Heart right ventricle (tissue), 16 donors: ENCODE measurements at regions not wholly inside any gene's neighbourhood (a gene's known extent, or its start where the extent isn't known, plus 50 kb on each side); places are given as distances from the start of the nearest gene placed in this dataset.

Experiments used
- ATAC-seq, 8 donors: fragments of 200-7000 bp; cut with Tn5 transposase; one replicate each; pipeline ENCODE4 v1.9.1; 2020; ENCODE audit warnings: mild to moderate bottlenecking in 8 of 8, moderate library complexity in 8 of 8, moderate number of reproducible peaks in 1 of 8
- DNase-seq, 2 donors: peaks; one replicate each; pipeline ENCODE4 v3.0.0-alpha.2; 2020
- H3K27ac ChIP-seq, 10 donors: fragments of 200-600 bp; sonication (generic) in 2 of 10; one replicate each; pipeline versions ENCODE4 v1.5.0 to v1.8.0; 2020 to 2022; ENCODE audit warnings: mild to moderate bottlenecking in 3 of 10
- H3K27me3 ChIP-seq, 7 donors: fragments of 200-600 bp; one replicate each; pipeline ENCODE4 v1.8.0; 2021 to 2022; ENCODE audit warnings: mild to moderate bottlenecking in 2 of 7
- H3K36me3 ChIP-seq, 9 donors: fragments of 200-600 bp; sonication (generic) in 1 of 9; one replicate each; pipeline versions ENCODE4 v1.5.0 to v1.8.0; 2020 to 2022; ENCODE audit warnings: mild to moderate bottlenecking in 2 of 9
- H3K4me1 ChIP-seq, 9 donors: fragments of 200-600 bp; sonication (generic) in 1 of 9; one replicate each; pipeline versions ENCODE4 v1.5.0 to v1.8.0; 2020 to 2022; ENCODE audit warnings: mild to moderate bottlenecking in 4 of 9
- H3K4me3 ChIP-seq, 10 donors: fragments of 200-600 bp; sonication (generic) in 2 of 10; one replicate each; pipeline versions ENCODE4 v1.5.0 to v1.8.0; 2020 to 2022; ENCODE audit warnings: mild to moderate bottlenecking in 7 of 10, moderate library complexity in 2 of 10
- H3K9me3 ChIP-seq, 11 donors: fragments of 200-600 bp in 10 of 11; sonication (generic) in 2 of 11; one replicate each; pipeline versions ENCODE4 v1.5.0 to v1.8.0; 2013 to 2022; ENCODE audit warnings: mild to moderate bottlenecking in 2 of 11, control low read depth in 1 of 11, moderate library complexity in 1 of 11
- WGBS, 2 donors: extraction: QIAGEN DNeasy Blood & Tissue Kit; methylation state at CpG; one replicate each; pipeline ENCODE4 v1.1.7; 2013; ENCODE audit warnings: inconsistent platforms in 1 of 2; 5-methylcytosine and 5-hydroxymethylcytosine counted together
- intact Hi-C, 10 donors: fragments of 100-400 bp; cut with DNase I; formaldehyde crosslinking; loops; one replicate each; pipeline versions ENCODE4 v1.11.1 to v1.14.2; 2022
- TF ChIP-seq, protein P1 (sequence below), 9 donors: fragments of 200-600 bp; sonication (generic) in 2 of 9; IDR thresholded peaks; one replicate each; pipeline versions ENCODE4 v1.5.0 to v1.8.0; 2021 to 2022; ENCODE audit warnings: antibody characterized with exemption in 9 of 9, mild to moderate bottlenecking in 5 of 9, moderate library complexity in 1 of 9
- donor health status: Arrhythmogenic right ventricular cardiomyopathy.
- donor health status: ischemic (EF 13 %, LVEDD 7.1; RV severe dilation, severe dysfunction).
- donor health status: healthy with polysubstance abuse.
- donor health status: DM: no; HTN: yes; CAD: no.
- donor health status: DM: no; HTN: no; CAD: no.
- donor health status: ischemic (EF 25% LVEDD 6.9; RV normal size, moderate dysfunction).
- donor health status: ischemic (EF 25% LVEDD 5.7; RV mildly dilated, moderate dysfunction).
- donor health status: healthy.
- donor health status: DM: yes; HTN: yes; CAD: no.
- donor health status: Ischemic cardiomyopathy.
- donor health status: ischemic (EF 35%, LVEDD 5.7; RV mildly dilated, moderate dysfunction).
- donor health status: nonischemic (EF 11% LVEDD 7.7; RV severe dilation, severe dysfunction).
- donor health status: DM: yes; HTN: yes; CAD: no.
- donor health status: PGD.
- donor health status: ischemic (EF 29% LVEDD 5.4; RV normal size, mild dysfunction).
- donor health status: nonischemic (EF 23%, LVEDD 6.1; RV moderate dilation, normal function).

DNA sequence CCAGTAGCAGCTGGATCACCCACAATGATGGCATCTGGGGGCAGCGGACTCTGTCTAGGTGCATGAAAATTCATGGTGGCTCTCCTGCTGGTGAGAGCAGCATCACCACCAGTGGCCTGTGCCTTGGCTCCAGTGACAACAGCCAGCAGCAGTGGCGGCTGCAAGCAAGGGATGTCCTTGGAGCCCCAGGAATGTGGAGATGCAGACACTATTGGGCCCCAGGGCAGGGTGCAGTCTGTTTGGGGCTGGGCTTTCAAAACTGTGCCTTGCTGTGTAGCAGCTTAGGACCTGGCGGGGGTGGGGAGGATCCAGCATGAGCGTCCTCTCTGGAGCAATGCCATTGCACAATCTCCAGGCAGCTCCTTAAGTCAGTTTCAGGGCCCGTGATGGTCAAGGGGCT is 199.7 kb downstream of the CHD9NB start:
- WGBS, 2 donors = 78 to 81% methylated on average over 5 of the region's 5 CpGs
- Histone ChIP-seq H3K9me3 (peaks cover 0 to 49% (median 33%) of the 10 kb centered on the region in 11 donors), H3K4me1 (no peaks in the 10 kb centered on the region), H3K27me3 (peaks cover 0 to 3% (median 0%) of the 10 kb centered on the region in 7 donors), H3K4me3 (no peak overlapping the region), H3K36me3 (no peaks in the 10 kb centered on the region), H3K27ac (no peak overlapping the region)
- ATAC-seq (no peak), DNase-seq (no peak)
- TF ChIP-seq, protein P1, sequence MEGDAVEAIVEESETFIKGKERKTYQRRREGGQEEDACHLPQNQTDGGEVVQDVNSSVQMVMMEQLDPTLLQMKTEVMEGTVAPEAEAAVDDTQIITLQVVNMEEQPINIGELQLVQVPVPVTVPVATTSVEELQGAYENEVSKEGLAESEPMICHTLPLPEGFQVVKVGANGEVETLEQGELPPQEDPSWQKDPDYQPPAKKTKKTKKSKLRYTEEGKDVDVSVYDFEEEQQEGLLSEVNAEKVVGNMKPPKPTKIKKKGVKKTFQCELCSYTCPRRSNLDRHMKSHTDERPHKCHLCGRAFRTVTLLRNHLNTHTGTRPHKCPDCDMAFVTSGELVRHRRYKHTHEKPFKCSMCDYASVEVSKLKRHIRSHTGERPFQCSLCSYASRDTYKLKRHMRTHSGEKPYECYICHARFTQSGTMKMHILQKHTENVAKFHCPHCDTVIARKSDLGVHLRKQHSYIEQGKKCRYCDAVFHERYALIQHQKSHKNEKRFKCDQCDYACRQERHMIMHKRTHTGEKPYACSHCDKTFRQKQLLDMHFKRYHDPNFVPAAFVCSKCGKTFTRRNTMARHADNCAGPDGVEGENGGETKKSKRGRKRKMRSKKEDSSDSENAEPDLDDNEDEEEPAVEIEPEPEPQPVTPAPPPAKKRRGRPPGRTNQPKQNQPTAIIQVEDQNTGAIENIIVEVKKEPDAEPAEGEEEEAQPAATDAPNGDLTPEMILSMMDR (IDR thresholded peaks at IDR 0.05) = no peak
- intact Hi-C loops = no loop called here

DNA sequence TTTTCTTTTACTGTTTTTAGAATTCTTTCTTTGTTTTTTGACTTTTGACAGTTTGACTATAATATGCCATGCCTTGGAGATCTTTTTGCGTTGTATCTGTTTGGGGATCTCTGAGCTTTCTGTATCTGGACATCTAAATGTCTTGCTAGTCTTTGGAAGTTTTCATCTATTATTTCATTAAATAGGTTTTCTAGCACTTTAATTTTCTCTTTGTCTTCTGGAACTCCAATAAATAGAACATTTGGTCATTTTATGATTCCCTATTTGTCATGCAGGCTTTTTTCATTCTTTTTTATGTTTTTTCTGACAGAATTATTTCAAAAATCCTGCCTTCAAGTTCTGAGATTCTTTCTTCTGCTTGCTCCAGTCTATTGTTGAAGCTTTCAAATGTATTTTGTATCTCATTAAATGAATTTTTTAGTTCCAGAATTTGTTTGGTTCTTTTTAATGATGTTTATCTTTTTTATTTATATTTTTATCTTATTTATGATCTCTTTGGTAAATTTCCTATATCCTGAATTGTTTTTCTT is 201.4 kb downstream of the CHD9NB start:
- Histone ChIP-seq H3K4me1 (no peaks in the 10 kb centered on the region), H3K36me3 (no peaks in the 10 kb centered on the region), H3K27me3 (peaks cover 0 to 3% (median 0%) of the 10 kb centered on the region in 7 donors), H3K4me3 (no peak overlapping the region), H3K27ac (no peak overlapping the region), H3K9me3 (peaks cover 0 to 63% (median 37%) of the 10 kb centered on the region in 11 donors)
- intact Hi-C loops = no loop called here
- TF ChIP-seq, protein P1 (IDR thresholded peaks at IDR 0.05) = no peak
- DNase-seq (no peak), ATAC-seq (no peak)
- WGBS, 2 donors = 32 to 55% methylated on average over 1 of the region's 1 CpG

DNA sequence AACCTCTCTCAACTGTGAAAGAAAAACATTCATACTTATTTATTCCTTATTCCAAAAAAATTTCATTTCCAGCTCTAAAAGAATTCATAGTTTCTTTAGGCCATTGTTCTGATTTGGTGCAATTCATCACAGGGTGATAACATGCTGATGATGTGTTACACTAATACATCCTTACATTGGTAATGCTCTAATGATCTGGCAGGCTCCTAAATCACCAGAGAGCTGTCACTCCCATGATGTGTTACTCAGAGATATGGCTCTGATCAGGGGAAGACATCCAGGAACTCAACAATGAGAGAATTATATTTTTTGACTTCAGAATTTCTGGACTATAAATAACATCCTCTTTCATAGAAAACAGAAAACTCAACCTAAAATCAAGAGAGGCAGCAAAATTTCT is 209.3 kb downstream of the CHD9NB start:
- no peak for DNase-seq
- TF ChIP-seq, protein P1 (IDR thresholded peaks at IDR 0.05) = no peak
- Histone ChIP-seq H3K27me3 (peaks cover 0 to 5% (median 0%) of the 10 kb centered on the region in 7 donors), H3K4me1 (no peaks in the 10 kb centered on the region), H3K9me3 (peaks cover 0 to 33% (median 11%) of the 10 kb centered on the region in 11 donors), H3K36me3 (no peaks in the 10 kb centered on the region), H3K27ac (no peak overlapping the region), H3K4me3 (no peak overlapping the region)
- intact Hi-C loops = no loop called here
- ATAC-seq = no peak

DNA sequence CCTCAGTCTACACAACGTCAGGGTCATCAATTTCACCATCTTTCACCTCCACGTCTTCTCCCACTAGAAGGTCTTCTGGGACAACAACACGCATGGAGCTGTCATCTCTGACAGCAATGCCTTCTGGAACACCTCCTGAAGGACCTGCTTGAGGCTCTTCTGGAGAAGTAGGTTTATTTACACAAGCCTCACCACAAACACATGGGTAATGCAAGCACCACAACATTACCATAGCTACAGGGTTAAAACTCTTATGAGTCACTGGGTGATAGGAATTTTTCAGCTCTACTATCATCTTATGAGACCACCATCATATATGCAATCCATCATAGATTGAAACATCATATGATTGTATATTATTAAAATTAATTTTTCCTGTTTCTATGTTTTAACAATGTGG is 215.4 kb downstream of the CHD9NB start:
- intact Hi-C loops = no loop called here
- WGBS, 2 donors = 58 to 59% methylated on average over 3 of the region's 3 CpGs

More for the DNA sequence above, 215.4 kb downstream of the CHD9NB start:
- Histone ChIP-seq H3K9me3 (no peaks in the 10 kb centered on the region), H3K27me3 (peaks cover 0 to 14% (median 0%) of the 10 kb centered on the region in 7 donors), H3K27ac (no peak overlapping the region), H3K4me3 (no peak overlapping the region), H3K36me3 (no peaks in the 10 kb centered on the region), H3K4me1 (no peaks in the 10 kb centered on the region)
- no peak for ATAC-seq
- no peak for DNase-seq
- TF ChIP-seq, protein P1 (IDR thresholded peaks at IDR 0.05) = no peak
